Caco-2 (cell line): ENCODE measurements at regions not wholly inside any gene's neighbourhood (a gene's known extent, or its start where the extent isn't known, plus 50 kb on each side); places are given as distances from the start of the nearest gene placed in this dataset.

Experiments
- BruUV-seq: library from RNA; stranded (reverse); fragments of 400-500 nt; replicated peaks from 2 replicates; lab custom pipeline; 2021; lab: Mats Ljungman, UMichigan
- CTCF ChIA-PET: fragments of 300-600 bp; sonication (Branson Sonifier 250); formaldehyde crosslinking; loops from one replicate; lab custom pipeline; 2022; ENCODE audit warnings: antibody characterized with exemption; lab: Charles Lee
- POLR2A ChIA-PET: fragments of 300-600 bp; sonication (Branson Sonifier 250); formaldehyde crosslinking; loops from one replicate; lab custom pipeline; 2022; ENCODE audit warnings: antibody characterized with exemption; lab: Charles Lee
- DNase-seq, 2 experiments: peaks; one replicate each; pipeline versions ENCODE4 v3.0.0 to v3.0.0-alpha.2; 2020 to 2022
- H3K27me3 ChIP-seq: replicated peaks from 2 replicates; pipeline ENCODE4 v1.6.0; 2011; ENCODE audit warnings: low read length; ENCODE audit not compliant: control insufficient read depth, insufficient read depth
- H3K36me3 ChIP-seq: 2 replicates; pipeline ENCODE4 v1.5.1; 2011; ENCODE audit warnings: low read length; ENCODE audit not compliant: control insufficient read depth, insufficient read depth
- H3K4me1 ChIP-seq: fragments of 250-450 bp; sonication (Bioruptor Pico); 2 replicates; pipeline ENCODE4 v1.5.1; 2020; ENCODE audit warnings: mild to moderate bottlenecking
- H3K4me3 ChIP-seq: 2 replicates; pipeline ENCODE4 v1.5.1; 2011; ENCODE audit warnings: low read depth, mild to moderate bottlenecking, control low read depth, low read length
- H3K9me3 ChIP-seq: fragments of 250-450 bp; sonication (Bioruptor Pico); 2 replicates; pipeline ENCODE4 v1.5.1; 2020; ENCODE audit warnings: mild to moderate bottlenecking, moderate library complexity
- H3K27ac Mint-ChIP-seq: one replicate; pipeline ENCODE4 v1.8.0; 2022; ENCODE audit warnings: mixed read lengths; ENCODE audit not compliant: unreplicated experiment
- H3K27me3 Mint-ChIP-seq: one replicate; pipeline ENCODE4 v1.8.0; 2022; ENCODE audit warnings: mixed read lengths; ENCODE audit not compliant: insufficient read depth, unreplicated experiment
- H3K36me3 Mint-ChIP-seq: one replicate; pipeline ENCODE4 v1.8.0; 2022; ENCODE audit warnings: mild to moderate bottlenecking, mixed read lengths; ENCODE audit not compliant: insufficient read depth, unreplicated experiment
- H3K4me1 Mint-ChIP-seq: one replicate; pipeline ENCODE4 v1.8.0; 2022; ENCODE audit warnings: low read depth, mixed read lengths; ENCODE audit not compliant: unreplicated experiment
- H3K4me3 Mint-ChIP-seq: one replicate; pipeline ENCODE4 v1.8.0; 2022; ENCODE audit warnings: mild to moderate bottlenecking, moderate library complexity, mixed read lengths; ENCODE audit not compliant: unreplicated experiment
- H3K9me3 Mint-ChIP-seq: one replicate; pipeline ENCODE4 v1.8.0; 2022; ENCODE audit warnings: mixed read lengths; ENCODE audit not compliant: unreplicated experiment
- CTCF ChIP-seq, 2 experiments: fragments of 200-600 bp in 1 of 2; IDR thresholded peaks; 1 replicate in 1 of 2; 2 replicates in 1 of 2; pipeline versions ENCODE4 v1.5.1 to v1.8.0; 2011 to 2022; ENCODE audit warnings: antibody characterized with exemption in 1 of 2, control low read depth in 1 of 2, inconsistent platforms in 1 of 2, low read depth in 1 of 2, low read length in 1 of 2, mild to moderate bottlenecking in 1 of 2, moderate library complexity in 1 of 2; ENCODE audit not compliant: insufficient read depth in 1 of 2, severe bottlenecking in 1 of 2, unreplicated experiment in 1 of 2
- intact Hi-C: fragments of 100-400 bp; cut with micrococcal nuclease; formaldehyde crosslinking; loops from one replicate; pipeline ENCODE4 v1.10.0; 2022; ENCODE audit not compliant: unreplicated experiment

GRCh38 chr15:52976516-52977075 lies 186.5 kb upstream of the ONECUT1 start:
- no peak overlapping the region for H3K4me3 ChIP-seq
- H3K4me3 Mint-ChIP-seq = no peak overlapping the region
- H3K36me3 ChIP-seq = no peaks in the 10 kb centered on the region
- ChIA-PET CTCF (no interaction called here), POLR2A (no interaction called here)
- H3K27me3 Mint-ChIP-seq = peaks cover 13% of the 10 kb centered on the region
- TF ChIP-seq CTCF (IDR thresholded peaks at IDR 0.05; ENCODE audit: insufficient read depth in 1 of 2, low read depth in 1 of 2, low read length in 1 of 2, severe bottlenecking in 1 of 2, unreplicated experiment in 1 of 2) = no peak
- H3K9me3 ChIP-seq = no peaks in the 10 kb centered on the region
- no peaks in the 10 kb centered on the region for H3K36me3 Mint-ChIP-seq
- H3K27ac Mint-ChIP-seq = no peak overlapping the region
- H3K4me1 ChIP-seq = no peaks in the 10 kb centered on the region
- H3K27me3 ChIP-seq = no peaks in the 10 kb centered on the region
- DNase-seq = no peak
- no peaks in the 10 kb centered on the region for H3K4me1 Mint-ChIP-seq
- BruUV-seq = no TSS peak
- no peaks in the 10 kb centered on the region for H3K9me3 Mint-ChIP-seq
- intact Hi-C loops = no loop called here

- Histone ChIP-seq H3K9me3 (no peaks in the 10 kb centered on the region), H3K4me3 (no peak overlapping the region), H3K27me3 (no peaks in the 10 kb centered on the region), H3K36me3 (no peaks in the 10 kb centered on the region), H3K4me1 (no peaks in the 10 kb centered on the region)
- intact Hi-C loops = no loop called here
- Mint-ChIP-seq H3K36me3 (no peaks in the 10 kb centered on the region), H3K27ac (no peak overlapping the region), H3K4me1 (no peaks in the 10 kb centered on the region), H3K4me3 (no peak overlapping the region), H3K9me3 (no peaks in the 10 kb centered on the region), H3K27me3 (peaks cover 12% of the 10 kb centered on the region)
- TF ChIP-seq CTCF (IDR thresholded peaks at IDR 0.05; ENCODE audit: insufficient read depth in 1 of 2, low read depth in 1 of 2, low read length in 1 of 2, severe bottlenecking in 1 of 2, unreplicated experiment in 1 of 2) = no peak
- no TSS peak for BruUV-seq
- no peak for DNase-seq
- ChIA-PET CTCF (no interaction called here), POLR2A (no interaction called here)
Observed at GRCh38 chr15:52975941-52976449, 185.9 kb upstream of the ONECUT1 start.

- Mint-ChIP-seq H3K27me3 (peaks cover 10% of the 10 kb centered on the region), H3K36me3 (no peaks in the 10 kb centered on the region), H3K4me1 (no peaks in the 10 kb centered on the region), H3K9me3 (no peaks in the 10 kb centered on the region), H3K27ac (no peak overlapping the region), H3K4me3 (no peak overlapping the region)
- ChIA-PET POLR2A (no interaction called here), CTCF (no interaction called here)
- Histone ChIP-seq H3K9me3 (no peaks in the 10 kb centered on the region), H3K27me3 (no peaks in the 10 kb centered on the region; the same call in 1 of the 2 replicates), H3K4me1 (no peaks in the 10 kb centered on the region), H3K4me3 (no peak overlapping the region), H3K36me3 (no peaks in the 10 kb centered on the region)
- DNase-seq = no peak
- TF ChIP-seq CTCF (IDR thresholded peaks at IDR 0.05; ENCODE audit: insufficient read depth in 1 of 2, low read depth in 1 of 2, low read length in 1 of 2, severe bottlenecking in 1 of 2, unreplicated experiment in 1 of 2) = no peak
- BruUV-seq = no TSS peak
- intact Hi-C loops = no loop called here
Observed at GRCh38 chr15:52963865-52964264, 173.7 kb upstream of the ONECUT1 start.
